NCI-H2029 treated with DMSO at 0.1 percent for 48 hours (cell line): ENCODE measurements at regions not wholly inside any gene's neighbourhood (a gene's known extent, or its start where the extent isn't known, plus 50 kb on each side); places are given as distances from the start of the nearest gene placed in this dataset.
"Not testable (repeated sequence)": the region's sequence is repeated elsewhere in the genome, so short reads cannot be mapped to it uniquely, and the experiment has no call there.

Experiments used
- DNase-seq: peaks from one replicate; lab custom pipeline; 2025; lab: John Stamatoyannopoulos, UW

DNA sequence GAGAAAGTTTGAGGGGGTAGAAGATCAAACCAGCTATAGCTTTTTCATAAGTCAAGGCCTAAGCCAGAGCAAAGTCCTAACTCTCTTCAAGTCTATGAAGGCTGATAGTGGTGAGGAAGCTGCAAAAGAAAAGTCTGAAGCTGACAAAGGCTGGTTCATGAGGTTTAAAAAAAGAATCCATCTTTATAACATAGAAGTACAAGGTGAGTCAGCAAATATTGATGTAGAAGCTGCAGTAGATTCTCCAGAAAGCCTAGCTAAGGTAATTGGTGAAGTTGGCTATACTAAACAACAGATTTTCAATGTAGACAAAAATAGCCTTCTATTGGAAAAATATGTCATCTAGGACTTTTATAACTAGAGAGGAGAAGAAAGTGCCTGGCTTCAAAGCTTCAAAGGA lies 141.4 kb upstream of the ZNF521 start:
- DNase-seq, result no peak

- DNase-seq, result no peak
Measured at GRCh38 chr18:25490316-25490715, 138.3 kb upstream of the ZNF521 start.

DNA sequence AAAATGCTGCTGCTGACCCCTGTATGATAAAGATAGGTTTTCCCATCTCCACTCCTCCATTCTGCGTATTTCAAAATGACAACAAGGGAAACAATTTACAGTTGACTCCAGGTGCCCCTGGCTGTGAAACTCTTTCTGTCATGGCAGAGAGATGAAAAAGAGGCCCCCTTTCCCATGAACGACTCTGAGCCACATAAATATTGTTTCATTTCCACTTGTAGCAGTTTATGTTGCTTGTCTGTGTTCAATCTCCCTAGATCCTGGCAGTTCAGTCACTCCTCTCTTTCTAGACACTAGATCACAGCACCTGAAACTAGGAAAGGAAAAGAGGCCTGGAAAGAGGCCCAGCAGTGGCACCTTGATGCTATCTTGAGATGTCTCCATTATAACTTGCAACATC lies 121.0 kb upstream of the ZNF521 start:
- DNase-seq, result no peak

DNA sequence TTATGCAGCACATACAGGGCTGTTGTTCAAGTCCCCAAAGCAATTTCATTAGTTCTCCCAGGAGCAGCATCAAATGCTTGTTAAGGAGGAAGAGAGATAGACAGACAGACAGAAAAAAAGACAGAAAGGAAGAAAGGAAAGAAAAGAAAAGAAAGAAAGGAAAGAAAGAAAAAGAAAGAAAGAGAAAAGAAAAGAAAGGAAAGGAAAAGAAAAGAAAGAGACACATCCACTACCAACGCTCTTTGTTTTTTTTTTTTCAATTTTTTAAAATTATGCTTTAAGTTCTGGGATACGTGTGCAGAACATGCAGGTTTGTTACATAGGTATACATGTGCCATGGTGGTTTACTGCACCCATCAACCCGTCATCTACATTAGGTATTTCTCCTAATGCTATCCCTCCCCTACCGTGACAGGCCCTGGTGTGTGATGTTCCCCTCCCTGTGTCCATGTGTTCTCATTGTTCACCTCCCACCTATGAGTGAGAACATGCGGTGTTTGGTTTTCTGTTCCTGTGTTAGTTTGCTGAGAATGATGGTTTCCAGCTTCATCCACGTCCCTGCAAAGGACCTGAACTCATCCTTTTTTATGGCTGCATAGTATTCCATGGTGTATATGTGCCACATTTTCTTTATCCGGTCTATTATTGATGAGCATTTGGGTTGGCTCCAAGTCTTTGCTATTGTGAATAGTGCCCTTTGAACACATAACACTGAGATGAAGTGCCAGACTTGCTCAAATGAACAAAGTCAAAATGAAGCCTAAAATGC lies 119.0 kb upstream of the ZNF521 start:
- not testable (repeated sequence) for DNase-seq

DNA sequence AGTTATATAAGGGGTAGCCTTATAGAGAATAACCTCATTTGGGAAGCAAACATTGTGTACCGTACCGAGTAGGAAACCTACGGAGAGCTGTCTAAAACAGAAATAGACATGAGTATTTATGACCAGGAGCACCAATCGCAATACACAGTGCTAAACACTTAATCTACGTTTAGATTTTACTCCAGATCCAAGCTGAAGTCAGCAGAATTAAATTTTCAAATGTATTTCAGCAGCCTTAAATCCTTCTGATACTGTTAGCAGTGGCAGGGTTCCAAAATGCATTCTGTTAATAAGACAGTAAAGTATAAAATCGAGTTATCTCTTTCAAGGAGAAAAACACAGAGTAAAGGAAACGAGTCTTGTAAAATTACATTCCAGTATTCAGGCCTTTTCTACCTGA lies 118.1 kb upstream of the ZNF521 start:
- no peak for DNase-seq

DNA sequence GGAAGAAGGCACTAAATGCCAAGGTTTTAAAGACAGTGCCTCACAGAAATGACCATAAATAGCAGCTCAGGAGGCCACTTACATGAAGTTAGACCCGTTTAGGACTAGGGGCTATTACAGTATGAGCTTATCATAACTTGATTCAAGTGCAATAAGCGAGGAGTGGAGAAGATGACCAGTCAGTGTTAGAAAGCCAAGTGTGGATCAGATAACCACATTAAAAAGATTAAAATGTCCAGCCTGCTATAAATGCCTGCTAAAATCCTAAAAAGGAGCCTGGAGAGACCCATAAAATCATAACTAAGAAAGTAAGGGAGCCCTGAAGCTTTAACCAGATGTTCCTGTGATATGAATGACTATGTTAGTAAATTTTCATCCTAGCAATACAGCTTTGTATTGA lies 117.5 kb upstream of the ZNF521 start:
- DNase-seq, result no peak

- DNase-seq, result no peak
Measured at GRCh38 chr18:25467226-25467987, 115.4 kb upstream of the ZNF521 start.

GRCh38 chr18:25465152-25465732 lies 113.3 kb upstream of the ZNF521 start:
- no peak for DNase-seq

GRCh38 chr18:25464227-25464626 lies 112.3 kb upstream of the ZNF521 start:
- DNase-seq, result no peak

DNA sequence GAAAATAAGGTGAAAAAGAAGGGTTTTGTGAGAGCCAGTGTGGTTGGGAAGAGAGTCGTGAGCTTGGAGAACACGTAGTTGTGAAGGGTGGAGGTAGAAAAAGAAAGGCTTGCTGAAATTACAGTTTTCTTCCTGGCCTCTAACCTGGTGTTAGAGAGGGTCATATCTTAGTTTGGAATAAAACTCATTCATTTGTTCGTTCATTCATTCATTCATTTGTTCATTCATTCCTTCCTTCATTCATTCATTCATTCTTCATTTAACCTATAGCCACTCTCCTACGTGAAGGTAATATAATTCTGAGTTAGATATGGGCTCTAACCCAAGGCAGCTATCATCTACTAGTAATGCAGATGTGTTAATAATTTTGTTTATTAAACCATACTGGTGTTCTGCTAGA lies 111.8 kb upstream of the ZNF521 start:
- DNase-seq, result no peak

GRCh38 chr18:25459814-25460213 lies 107.8 kb upstream of the ZNF521 start:
- DNase-seq, result no peak

GRCh38 chr18:25457601-25458000 lies 105.6 kb upstream of the ZNF521 start:
- no peak for DNase-seq

- no peak for DNase-seq
Measured at GRCh38 chr18:25457126-25457525, 105.2 kb upstream of the ZNF521 start.

DNA sequence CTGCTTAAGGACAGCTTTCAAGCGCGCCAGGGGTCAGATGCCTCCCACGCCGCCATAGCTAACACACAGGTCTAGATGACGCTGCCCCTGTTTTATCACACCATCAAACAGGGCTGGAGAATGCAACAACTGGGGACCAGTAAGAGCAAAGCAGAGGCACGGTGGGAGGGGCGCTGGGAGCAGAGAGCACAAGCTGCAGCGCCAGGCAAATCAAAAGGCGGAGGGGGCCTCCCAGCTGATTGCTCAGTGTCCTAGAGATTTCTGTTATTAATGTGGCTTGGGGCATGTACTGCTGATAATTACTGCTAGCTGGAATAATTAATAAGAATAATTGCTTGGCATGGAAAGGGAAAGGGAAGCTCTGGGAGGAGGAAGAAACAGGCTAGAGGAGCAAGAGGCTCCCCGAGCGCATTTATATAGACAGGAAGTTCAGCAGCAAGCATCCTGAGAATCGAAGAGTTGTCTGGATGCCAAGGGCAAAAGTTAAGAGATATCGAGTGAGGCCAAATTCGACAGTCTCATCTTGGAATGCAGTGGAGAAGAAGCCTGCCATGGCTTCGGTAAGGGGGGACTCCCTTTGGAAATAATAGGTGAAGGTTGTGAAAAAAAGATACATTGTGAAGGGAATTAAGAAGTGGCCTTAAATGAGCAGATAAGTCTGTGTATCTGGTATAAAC lies 104.5 kb upstream of the ZNF521 start:
- DNase-seq, result no peak

- DNase-seq, result no peak
Measured at GRCh38 chr18:25455646-25456045, 103.7 kb upstream of the ZNF521 start.

DNA sequence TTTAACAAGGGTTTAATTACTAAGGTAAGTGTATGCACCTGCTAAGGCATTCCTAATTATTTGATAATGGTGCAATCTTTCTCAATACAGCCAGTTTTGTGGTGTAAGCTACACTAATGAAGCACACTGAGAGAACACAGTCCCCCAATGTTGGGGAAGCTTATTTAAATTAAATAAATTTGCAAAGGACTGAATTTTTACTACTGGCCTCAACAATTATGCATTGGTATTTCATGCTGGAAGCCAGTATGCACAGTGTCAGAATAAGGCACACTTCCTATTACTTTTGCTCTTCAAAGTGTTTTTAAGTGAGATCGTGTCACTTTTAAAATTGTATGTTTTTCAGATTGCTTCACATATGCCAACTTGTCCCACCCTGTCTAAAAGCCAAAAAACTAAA lies 103.2 kb upstream of the ZNF521 start:
- DNase-seq, result no peak

DNA sequence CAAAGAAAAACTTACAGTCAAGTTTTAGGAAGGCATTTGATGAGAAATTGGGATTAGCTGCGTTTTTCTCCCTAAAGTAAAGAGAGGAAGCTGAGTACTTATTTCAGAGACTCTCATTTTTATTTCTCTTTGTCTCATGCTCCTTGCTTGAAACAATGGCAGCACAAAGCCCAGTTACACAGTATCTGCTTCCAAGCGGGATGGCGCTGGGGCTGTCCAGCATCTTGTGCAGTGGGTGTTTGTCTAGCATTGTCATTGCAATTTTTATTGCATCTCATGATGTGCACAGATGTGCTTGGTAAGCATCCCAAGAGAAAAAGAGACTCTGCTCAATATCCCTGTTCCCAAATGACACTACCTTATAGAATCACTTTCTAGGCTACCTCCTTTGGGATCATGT lies 102.8 kb upstream of the ZNF521 start:
- DNase-seq, result no peak

DNA sequence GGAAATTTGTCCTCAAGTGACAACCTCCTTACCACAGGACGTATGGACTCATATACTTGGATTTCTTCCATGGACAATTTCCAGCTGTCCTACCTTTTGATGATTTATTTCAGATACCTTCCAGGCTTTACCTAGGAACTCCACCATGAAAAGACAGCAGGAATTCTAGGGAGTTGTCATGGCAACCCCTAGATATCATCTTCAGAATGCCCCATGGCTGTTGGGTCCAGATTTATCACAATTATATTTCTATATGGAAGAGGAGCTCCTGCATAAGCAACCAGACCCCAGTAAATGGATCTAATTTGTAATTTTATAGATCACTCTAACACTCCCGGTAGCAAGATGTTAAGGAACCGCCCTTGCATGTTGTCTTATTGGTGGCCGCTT lies 102.3 kb upstream of the ZNF521 start:
- no peak for DNase-seq

DNA sequence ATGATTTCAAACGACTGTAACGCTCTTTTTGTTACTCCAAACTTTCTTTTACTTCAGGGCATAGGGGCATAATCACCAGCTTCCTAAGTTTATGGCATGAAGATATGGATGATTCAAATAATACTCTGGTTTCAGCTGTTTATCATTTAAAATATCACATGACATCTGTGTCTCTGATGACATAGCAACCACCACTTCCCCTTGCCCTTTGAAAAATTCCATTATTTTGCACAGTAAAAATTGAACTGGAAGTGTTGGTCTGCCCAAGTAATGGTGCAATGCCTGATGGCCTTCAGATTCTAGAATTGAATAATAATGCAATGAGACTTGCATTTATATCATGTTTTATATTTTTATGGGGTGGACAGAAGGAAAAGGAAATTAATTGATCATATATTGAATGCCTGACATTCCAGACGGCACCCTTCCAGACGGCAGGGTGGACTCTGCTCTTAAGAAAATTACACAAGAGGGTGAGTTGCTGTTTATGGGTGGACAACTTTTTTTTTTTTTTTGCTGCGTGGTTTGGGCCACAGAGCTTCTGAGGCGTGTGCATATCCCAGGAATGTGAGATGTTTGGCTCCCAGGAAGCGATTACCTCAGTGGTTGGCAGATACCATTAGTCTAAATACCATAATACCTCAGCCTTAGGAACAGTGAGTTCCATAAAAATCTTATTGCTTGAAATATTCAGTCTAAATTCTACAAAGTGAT lies 101.7 kb upstream of the ZNF521 start:
- DNase-seq, result no peak

GRCh38 chr18:25451077-25451658 lies 99.2 kb upstream of the ZNF521 start:
- DNase-seq, result no peak

DNA sequence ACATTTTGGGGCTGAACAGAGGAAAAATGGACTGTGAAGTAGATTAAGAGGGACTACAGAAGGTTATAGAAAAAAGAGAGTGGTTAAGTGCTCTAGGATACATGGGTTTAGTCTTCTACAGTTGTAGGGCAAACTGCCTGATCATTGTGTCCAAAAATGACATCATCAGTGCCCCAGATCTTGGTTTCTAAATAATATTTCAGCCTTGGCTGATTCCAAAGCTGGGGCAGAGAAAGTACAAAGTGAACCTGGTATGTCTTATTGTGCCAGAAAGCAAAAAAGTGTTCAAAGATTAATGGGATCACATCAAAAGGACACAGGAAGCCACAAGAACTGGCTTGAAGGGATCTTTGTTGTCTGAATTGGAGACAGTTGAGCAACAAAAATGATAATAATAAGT lies 97.1 kb upstream of the ZNF521 start:
- no peak for DNase-seq

GRCh38 chr18:25446972-25447371 lies 95.0 kb upstream of the ZNF521 start:
- no peak for DNase-seq
